HFFc6 (cell line): ENCODE measurements at regions not wholly inside any gene's neighbourhood (a gene's known extent, or its start where the extent isn't known, plus 50 kb on each side); places are given as distances from the start of the nearest gene placed in this dataset.
"Not testable (repeated sequence)": the region's sequence is repeated elsewhere in the genome, so short reads cannot be mapped to it uniquely, and the experiment has no call there.

Experiments used
- DNase-seq: peaks from one replicate; pipeline ENCODE4 v3.0.0-alpha.2; 2018
- H3K27ac Mint-ChIP-seq: 2 replicates; pipeline ENCODE4 v1.8.0; 2020; ENCODE audit warnings: mild to moderate bottlenecking, mixed read lengths
- H3K27me3 Mint-ChIP-seq: 2 replicates; pipeline ENCODE4 v1.8.0; 2021; ENCODE audit warnings: mild to moderate bottlenecking, moderate library complexity, mixed read lengths; ENCODE audit not compliant: insufficient read depth
- H3K36me3 Mint-ChIP-seq: 2 replicates; pipeline ENCODE4 v1.8.0; 2021; ENCODE audit warnings: low read depth, mixed read lengths
- H3K4me1 Mint-ChIP-seq: 2 replicates; pipeline ENCODE4 v1.8.0; 2020; ENCODE audit warnings: low read depth, mixed read lengths
- H3K4me3 Mint-ChIP-seq: 2 replicates; pipeline ENCODE4 v1.8.0; 2020; ENCODE audit warnings: mild to moderate bottlenecking, moderate library complexity, mixed read lengths
- H3K9me3 Mint-ChIP-seq: 2 replicates; pipeline ENCODE4 v1.8.0; 2020; ENCODE audit warnings: mild to moderate bottlenecking, mixed read lengths
- TF ChIP-seq, protein P1 (sequence below): fragments of 200-600 bp; sonication (generic); IDR thresholded peaks from 2 replicates; pipeline ENCODE4 v1.5.0; 2021; ENCODE audit warnings: antibody characterized with exemption, mild to moderate bottlenecking

DNA sequence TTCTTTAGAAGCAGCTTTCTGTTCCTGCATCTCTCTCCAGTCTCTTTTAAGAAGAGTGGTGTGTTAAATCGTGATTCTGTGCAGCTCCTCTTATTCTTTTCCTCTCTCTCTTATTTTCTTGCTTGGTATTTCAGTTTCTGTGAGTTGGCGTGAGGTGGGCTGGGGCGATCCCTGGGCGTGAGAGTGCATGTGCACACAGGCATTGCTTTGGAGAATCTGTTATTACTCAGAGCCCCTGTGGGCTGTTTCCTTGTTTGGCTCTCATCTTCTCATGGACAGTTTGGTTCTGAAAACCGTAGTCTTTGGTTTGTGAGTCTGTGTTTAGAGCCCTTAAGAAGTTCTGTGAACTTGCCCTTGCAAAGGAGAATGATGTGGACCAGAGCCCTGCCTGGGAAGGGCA is 97.2 kb upstream of the CLNK start:
- no peak for DNase-seq
- Mint-ChIP-seq H3K9me3 (peaks cover 9% of the 10 kb centered on the region; the same call in 1 of the 2 replicates), H3K4me1 (peaks cover 17% of the 10 kb centered on the region), H3K36me3 (no peaks in the 10 kb centered on the region), H3K27me3 (no peaks in the 10 kb centered on the region), H3K4me3 (no peak overlapping the region), H3K27ac (no peak overlapping the region)
- TF ChIP-seq, protein P1, sequence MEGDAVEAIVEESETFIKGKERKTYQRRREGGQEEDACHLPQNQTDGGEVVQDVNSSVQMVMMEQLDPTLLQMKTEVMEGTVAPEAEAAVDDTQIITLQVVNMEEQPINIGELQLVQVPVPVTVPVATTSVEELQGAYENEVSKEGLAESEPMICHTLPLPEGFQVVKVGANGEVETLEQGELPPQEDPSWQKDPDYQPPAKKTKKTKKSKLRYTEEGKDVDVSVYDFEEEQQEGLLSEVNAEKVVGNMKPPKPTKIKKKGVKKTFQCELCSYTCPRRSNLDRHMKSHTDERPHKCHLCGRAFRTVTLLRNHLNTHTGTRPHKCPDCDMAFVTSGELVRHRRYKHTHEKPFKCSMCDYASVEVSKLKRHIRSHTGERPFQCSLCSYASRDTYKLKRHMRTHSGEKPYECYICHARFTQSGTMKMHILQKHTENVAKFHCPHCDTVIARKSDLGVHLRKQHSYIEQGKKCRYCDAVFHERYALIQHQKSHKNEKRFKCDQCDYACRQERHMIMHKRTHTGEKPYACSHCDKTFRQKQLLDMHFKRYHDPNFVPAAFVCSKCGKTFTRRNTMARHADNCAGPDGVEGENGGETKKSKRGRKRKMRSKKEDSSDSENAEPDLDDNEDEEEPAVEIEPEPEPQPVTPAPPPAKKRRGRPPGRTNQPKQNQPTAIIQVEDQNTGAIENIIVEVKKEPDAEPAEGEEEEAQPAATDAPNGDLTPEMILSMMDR: no peak

DNA sequence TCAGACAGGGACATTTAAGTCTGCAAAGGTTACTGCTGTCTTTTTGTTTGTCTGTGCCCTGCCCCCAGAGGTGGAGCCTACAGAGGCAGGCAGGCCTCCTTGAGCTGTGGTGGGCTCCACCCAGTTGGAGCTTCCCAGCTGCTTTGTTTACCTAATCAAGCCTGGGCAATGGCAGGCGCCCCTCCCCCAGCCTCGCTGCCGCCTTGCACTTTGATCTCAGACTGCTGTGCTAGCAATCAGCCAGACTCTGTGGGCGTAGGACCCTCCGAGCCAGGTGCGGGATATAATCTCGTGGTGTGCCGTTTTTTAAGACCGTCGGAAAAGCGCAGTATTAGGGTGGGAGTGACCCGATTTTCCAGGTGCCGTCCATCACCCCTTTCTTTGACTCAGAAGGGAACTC is 96.2 kb upstream of the CLNK start:
- H3K27me3 Mint-ChIP-seq, H3K27ac Mint-ChIP-seq, H3K36me3 Mint-ChIP-seq, H3K9me3 Mint-ChIP-seq, DNase-seq, H3K4me3 Mint-ChIP-seq: not testable (repeated sequence)
- H3K4me1 Mint-ChIP-seq: peaks cover 17% of the 10 kb centered on the region

DNA sequence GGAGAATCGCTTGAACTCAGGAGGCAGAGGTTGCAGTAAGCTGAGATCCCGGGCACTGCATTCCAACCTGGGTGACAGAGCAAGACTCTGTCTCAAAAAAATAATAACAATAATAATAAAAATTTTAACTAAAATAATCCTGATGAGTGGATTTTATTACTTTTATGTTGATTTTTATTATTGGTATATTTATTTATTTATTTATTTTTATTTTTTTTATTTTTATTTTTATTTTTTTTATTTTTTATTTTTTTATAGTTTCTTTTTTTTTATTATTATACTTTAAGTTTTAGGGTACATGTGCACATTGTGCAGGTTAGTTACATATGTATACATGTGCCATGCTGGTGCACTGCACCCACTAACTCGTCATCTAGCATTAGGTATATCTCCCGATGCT is 90.6 kb upstream of the CLNK start:
- not testable (repeated sequence) for H3K4me1 Mint-ChIP-seq, H3K9me3 Mint-ChIP-seq, H3K27ac Mint-ChIP-seq, H3K36me3 Mint-ChIP-seq, DNase-seq, H3K27me3 Mint-ChIP-seq, H3K4me3 Mint-ChIP-seq

DNA sequence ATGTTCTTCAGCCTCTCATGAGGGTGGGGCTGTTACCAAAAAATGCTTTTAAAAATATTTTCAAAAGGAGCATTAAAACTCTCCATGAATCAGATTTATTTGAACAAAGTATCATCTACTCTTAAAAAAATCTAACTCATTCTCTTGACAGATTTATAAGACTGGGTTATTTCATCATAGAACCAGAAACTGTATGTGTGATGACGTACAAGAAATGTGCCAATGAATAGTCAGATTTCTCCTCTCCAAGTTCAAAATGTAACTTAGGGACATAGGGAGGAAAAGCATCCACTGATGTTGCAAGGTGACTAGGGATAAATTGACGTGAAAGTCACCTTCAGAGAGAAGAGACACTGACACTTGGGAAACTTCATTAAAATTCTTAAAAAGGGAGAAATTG is 89.1 kb upstream of the CLNK start:
- no peaks in the 10 kb centered on the region; the same call in 1 of the 2 replicates for H3K27me3 Mint-ChIP-seq
- no peaks in the 10 kb centered on the region for H3K4me1 Mint-ChIP-seq
- TF ChIP-seq, protein P1: no peak
- H3K9me3 Mint-ChIP-seq: no peaks in the 10 kb centered on the region; the same call in 1 of the 2 replicates
- no peaks in the 10 kb centered on the region for H3K36me3 Mint-ChIP-seq
- no peak overlapping the region for H3K27ac Mint-ChIP-seq
- no peak for DNase-seq
- no peak overlapping the region for H3K4me3 Mint-ChIP-seq

DNA sequence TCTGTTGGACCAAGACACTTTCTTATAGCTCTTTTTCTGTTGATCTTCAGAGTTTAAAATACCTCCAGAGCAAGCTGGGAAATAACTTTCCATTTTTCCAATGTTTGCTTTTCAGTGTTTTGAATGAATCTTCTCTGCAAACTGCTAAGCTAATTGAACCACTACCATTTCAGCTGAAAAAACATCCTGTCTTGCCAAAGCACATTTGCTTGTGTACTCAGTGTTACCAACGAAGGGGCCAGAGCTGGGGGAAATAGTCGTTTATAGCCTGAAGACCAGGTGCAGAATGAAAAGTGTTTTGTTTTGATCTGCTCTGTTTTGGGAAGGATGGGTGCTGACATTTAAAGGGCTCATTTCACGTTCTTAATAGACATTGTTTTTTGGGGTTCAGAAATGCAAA is 88.4 kb upstream of the CLNK start:
- DNase-seq: no peak
- no peak overlapping the region for H3K27ac Mint-ChIP-seq
- H3K4me1 Mint-ChIP-seq: no peaks in the 10 kb centered on the region
- H3K27me3 Mint-ChIP-seq: no peaks in the 10 kb centered on the region; the same call in 1 of the 2 replicates
- TF ChIP-seq, protein P1: no peak
- no peaks in the 10 kb centered on the region; the same call in 1 of the 2 replicates for H3K9me3 Mint-ChIP-seq
- H3K4me3 Mint-ChIP-seq: no peak overlapping the region
- H3K36me3 Mint-ChIP-seq: no peaks in the 10 kb centered on the region

DNA sequence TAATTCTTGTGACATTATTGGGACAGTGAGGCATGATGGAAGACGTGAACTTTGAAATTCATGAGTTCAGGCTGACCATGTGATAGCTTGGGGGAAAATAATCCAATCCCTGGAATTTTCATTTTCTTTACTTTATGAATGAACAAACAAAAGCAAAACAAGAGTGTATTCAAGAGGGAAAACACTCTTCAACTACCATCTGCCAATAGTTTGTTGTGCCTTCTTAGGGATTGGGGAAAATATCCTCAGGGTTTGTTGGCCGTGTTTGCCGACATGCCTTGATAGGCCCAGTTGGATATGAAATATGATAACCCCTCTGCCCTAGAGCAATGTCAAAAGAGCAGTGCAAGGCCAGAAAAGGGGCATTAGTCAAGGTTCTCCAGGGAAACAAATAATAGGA is 80.8 kb upstream of the CLNK start:
- no peaks in the 10 kb centered on the region for H3K36me3 Mint-ChIP-seq
- TF ChIP-seq, protein P1: no peak
- H3K4me1 Mint-ChIP-seq: peaks cover 25% of the 10 kb centered on the region
- no peak for DNase-seq
- H3K27me3 Mint-ChIP-seq: peaks cover 3% of the 10 kb centered on the region; the same call in 1 of the 2 replicates
- H3K4me3 Mint-ChIP-seq: no peak overlapping the region
- no peak overlapping the region for H3K27ac Mint-ChIP-seq
- no peaks in the 10 kb centered on the region; the same call in 1 of the 2 replicates for H3K9me3 Mint-ChIP-seq

DNA sequence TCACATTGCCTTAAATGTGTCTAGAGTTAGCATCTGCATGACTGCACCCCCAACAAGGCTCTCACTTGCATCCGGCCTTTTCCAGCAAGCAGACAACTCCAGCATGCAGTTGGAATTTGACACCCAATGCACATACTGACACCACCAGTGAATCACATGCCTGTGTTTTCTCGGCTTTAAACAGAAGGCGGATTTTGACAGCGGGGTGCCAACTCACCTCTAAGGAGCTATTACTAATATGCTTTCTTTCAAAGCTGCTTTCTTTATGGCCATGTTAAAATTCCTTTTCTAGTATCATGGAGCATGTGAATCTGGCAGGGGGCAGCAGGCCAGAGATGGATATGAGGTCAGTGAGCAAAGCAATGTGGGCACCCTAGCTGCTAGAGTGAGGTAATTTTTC is 78.0 kb upstream of the CLNK start:
- peaks cover 25% of the 10 kb centered on the region for H3K4me1 Mint-ChIP-seq
- no peak overlapping the region for H3K4me3 Mint-ChIP-seq
- peak overlapping the region; percentile 53 for H3K27ac Mint-ChIP-seq
- H3K9me3 Mint-ChIP-seq: no peaks in the 10 kb centered on the region; the same call in 1 of the 2 replicates
- peak; percentile 65 for DNase-seq
- TF ChIP-seq, protein P1: no peak
- H3K36me3 Mint-ChIP-seq: no peaks in the 10 kb centered on the region
- peaks cover 3% of the 10 kb centered on the region; the same call in 1 of the 2 replicates for H3K27me3 Mint-ChIP-seq
